HEK293 (cell line): ENCODE measurements at regions not wholly inside any gene's neighbourhood (a gene's known extent, or its start where the extent isn't known, plus 50 kb on each side); places are given as distances from the start of the nearest gene placed in this dataset.

ENCODE experiments used
- ZNF114 ChIP-seq: fragments of 450-650 bp; formaldehyde crosslinking; IDR thresholded peaks from 2 replicates; pipeline ENCODE4 v1.5.0; 2017; ENCODE audit warnings: missing biosample characterization, missing genetic modification characterization
- ZNF146 ChIP-seq: fragments of 450-650 bp; formaldehyde crosslinking; IDR thresholded peaks from 2 replicates; pipeline ENCODE4 v1.5.1; 2016; ENCODE audit warnings: missing biosample characterization, missing genetic modification characterization
- ZNF785 ChIP-seq: fragments of 450-650 bp; formaldehyde crosslinking; IDR thresholded peaks from 2 replicates; pipeline ENCODE4 v1.5.1; 2016; ENCODE audit warnings: missing biosample characterization, missing genetic modification characterization
- TF ChIP-seq, protein P1 (sequence below): fragments of 450-650 bp; formaldehyde crosslinking; IDR thresholded peaks from 2 replicates; pipeline ENCODE4 v1.5.1; 2016; ENCODE audit warnings: missing biosample characterization, missing genetic modification characterization
- TF ChIP-seq, protein P2 (sequence below): sonication (generic); formaldehyde crosslinking; IDR thresholded peaks from 2 replicates; pipeline ENCODE4 v1.8.1; 2022; ENCODE audit warnings: mild to moderate bottlenecking, moderate library complexity, missing genetic modification reagents

DNA sequence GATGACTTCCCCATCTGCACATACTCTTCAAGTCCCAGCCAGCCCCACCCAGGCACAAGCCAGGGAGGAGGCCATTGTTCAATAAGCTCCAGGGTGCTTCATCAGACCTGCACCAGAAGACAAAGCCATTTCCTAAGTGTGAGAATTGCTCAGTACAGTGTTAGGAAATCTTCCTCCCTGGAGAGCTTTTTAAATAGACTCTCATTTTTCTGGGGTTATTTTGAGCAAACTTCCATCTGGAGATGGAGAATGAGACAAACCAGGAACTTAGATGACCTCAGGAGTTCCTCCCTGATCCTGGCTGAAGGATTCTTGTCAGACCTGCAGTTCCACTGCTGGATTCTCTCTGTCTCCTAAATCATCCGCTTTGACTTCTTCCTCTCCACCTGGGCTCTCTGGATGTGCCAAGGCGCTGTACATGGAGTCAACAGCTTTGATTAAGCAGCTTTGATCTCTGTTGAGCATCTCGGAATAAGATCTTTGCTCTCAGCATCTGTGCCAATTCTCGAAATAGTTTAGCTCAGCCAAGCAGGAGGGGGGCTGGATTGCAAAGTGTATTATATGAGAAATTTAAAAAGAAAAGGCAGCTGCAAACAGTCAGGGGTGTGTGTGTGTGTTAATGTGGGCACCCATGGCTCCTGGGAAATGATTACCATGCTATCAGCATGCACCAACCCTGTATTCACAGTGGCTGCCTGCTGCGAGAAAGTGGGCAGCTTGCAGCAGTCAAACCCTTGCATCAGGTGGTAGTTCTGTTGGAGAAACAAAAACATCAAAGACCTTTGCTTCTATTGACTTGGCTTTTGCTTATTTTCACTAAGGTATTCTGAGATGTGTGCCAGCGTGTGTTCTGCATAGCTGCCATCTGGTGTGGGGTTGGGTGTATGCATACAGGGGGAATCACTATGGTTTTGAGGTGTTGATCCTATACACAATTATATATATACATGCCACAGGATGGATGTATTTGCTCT, 70.2 kb upstream of the NAV2 start:
- TF ChIP-seq, protein P1, sequence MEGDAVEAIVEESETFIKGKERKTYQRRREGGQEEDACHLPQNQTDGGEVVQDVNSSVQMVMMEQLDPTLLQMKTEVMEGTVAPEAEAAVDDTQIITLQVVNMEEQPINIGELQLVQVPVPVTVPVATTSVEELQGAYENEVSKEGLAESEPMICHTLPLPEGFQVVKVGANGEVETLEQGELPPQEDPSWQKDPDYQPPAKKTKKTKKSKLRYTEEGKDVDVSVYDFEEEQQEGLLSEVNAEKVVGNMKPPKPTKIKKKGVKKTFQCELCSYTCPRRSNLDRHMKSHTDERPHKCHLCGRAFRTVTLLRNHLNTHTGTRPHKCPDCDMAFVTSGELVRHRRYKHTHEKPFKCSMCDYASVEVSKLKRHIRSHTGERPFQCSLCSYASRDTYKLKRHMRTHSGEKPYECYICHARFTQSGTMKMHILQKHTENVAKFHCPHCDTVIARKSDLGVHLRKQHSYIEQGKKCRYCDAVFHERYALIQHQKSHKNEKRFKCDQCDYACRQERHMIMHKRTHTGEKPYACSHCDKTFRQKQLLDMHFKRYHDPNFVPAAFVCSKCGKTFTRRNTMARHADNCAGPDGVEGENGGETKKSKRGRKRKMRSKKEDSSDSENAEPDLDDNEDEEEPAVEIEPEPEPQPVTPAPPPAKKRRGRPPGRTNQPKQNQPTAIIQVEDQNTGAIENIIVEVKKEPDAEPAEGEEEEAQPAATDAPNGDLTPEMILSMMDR (tag by site-specific recombination): no peak
- TF ChIP-seq ZNF114 (tag by site-specific recombination) (no peak), ZNF146 (tag by site-specific recombination) (no peak), ZNF785 (tag by site-specific recombination) (no peak)
- TF ChIP-seq, protein P2, sequence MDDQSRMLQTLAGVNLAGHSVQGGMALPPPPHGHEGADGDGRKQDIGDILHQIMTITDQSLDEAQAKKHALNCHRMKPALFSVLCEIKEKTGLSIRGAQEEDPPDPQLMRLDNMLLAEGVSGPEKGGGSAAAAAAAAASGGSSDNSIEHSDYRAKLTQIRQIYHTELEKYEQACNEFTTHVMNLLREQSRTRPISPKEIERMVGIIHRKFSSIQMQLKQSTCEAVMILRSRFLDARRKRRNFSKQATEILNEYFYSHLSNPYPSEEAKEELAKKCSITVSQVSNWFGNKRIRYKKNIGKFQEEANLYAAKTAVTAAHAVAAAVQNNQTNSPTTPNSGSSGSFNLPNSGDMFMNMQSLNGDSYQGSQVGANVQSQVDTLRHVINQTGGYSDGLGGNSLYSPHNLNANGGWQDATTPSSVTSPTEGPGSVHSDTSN (CRISPR knock-in tag): no peak
